Loucy (cell line): ENCODE measurements at regions not wholly inside any gene's neighbourhood (a gene's known extent, or its start where the extent isn't known, plus 50 kb on each side); places are given as distances from the start of the nearest gene placed in this dataset.

Source experiments
- H2AFZ ChIP-seq: fragments of 200-600 bp; sonication (generic); 2 replicates; pipeline ENCODE4 v1.6.0; 2016; ENCODE audit warnings: antibody characterized with exemption, mild to moderate bottlenecking, low read length, moderate library complexity
- H3F3A ChIP-seq: fragments of 200-600 bp; 2 replicates; pipeline ENCODE4 v1.6.0; 2016; ENCODE audit warnings: antibody characterized with exemption, low read depth, mild to moderate bottlenecking
- H3K27me3 ChIP-seq: fragments of 200-600 bp; sonication (generic); 2 replicates; pipeline ENCODE4 v1.6.1; 2014; ENCODE audit warnings: low read length, mild to moderate bottlenecking; ENCODE audit not compliant: insufficient read depth, poor library complexity, severe bottlenecking
- H3K36me3 ChIP-seq: fragments of 200-600 bp; sonication (generic); 2 replicates; pipeline ENCODE4 v1.6.1; 2016; ENCODE audit warnings: low read length; ENCODE audit not compliant: insufficient read depth
- H3K4me1 ChIP-seq: fragments of 200-600 bp; sonication (generic); 2 replicates; pipeline ENCODE4 v1.5.1; 2014; ENCODE audit warnings: low read length, mild to moderate bottlenecking; ENCODE audit not compliant: insufficient read depth, poor library complexity, severe bottlenecking
- H3K4me2 ChIP-seq: fragments of 200-600 bp; sonication (generic); 2 replicates; pipeline ENCODE4 v1.6.0; 2014; ENCODE audit warnings: antibody characterized with exemption, low read length, low read depth, mild to moderate bottlenecking; ENCODE audit not compliant: poor library complexity, severe bottlenecking
- H3K4me3 ChIP-seq: fragments of 200-600 bp; sonication (generic); 2 replicates; pipeline ENCODE4 v1.5.1; 2014; ENCODE audit warnings: low read length, mild to moderate bottlenecking, mixed read lengths; ENCODE audit not compliant: poor library complexity, severe bottlenecking
- H3K79me2 ChIP-seq: fragments of 200-600 bp; sonication (generic); 2 replicates; pipeline ENCODE4 v1.6.1; 2014; ENCODE audit warnings: low read length; ENCODE audit not compliant: insufficient read depth
- H3K9ac ChIP-seq: fragments of 200-600 bp; sonication (generic); 2 replicates; pipeline ENCODE4 v1.6.0; 2014; ENCODE audit warnings: mild to moderate bottlenecking, low read depth, low read length, moderate library complexity; ENCODE audit not compliant: poor library complexity, severe bottlenecking
- H3K9me2 ChIP-seq: fragments of 200-600 bp; sonication (generic); replicated peaks from 2 replicates; pipeline ENCODE4 v1.6.1; 2016; ENCODE audit warnings: low read depth, low read length, mixed read lengths
- H3K9me3 ChIP-seq: fragments of 200-600 bp; sonication (generic); 2 replicates; pipeline ENCODE4 v1.6.1; 2014; ENCODE audit warnings: mild to moderate bottlenecking, antibody characterized with exemption, low read length, low read depth; ENCODE audit not compliant: insufficient read depth
- H4K20me1 ChIP-seq: fragments of 200-600 bp; sonication (generic); 2 replicates; pipeline ENCODE4 v1.6.0; 2014; ENCODE audit warnings: antibody characterized with exemption, low read length, mild to moderate bottlenecking; ENCODE audit not compliant: insufficient read depth, poor library complexity, severe bottlenecking
- EZH2phosphoT487 ChIP-seq: fragments of 200-600 bp; IDR thresholded peaks from 2 replicates; pipeline ENCODE4 v1.6.1; 2018; ENCODE audit warnings: antibody characterized with exemption, mild to moderate bottlenecking, moderate library complexity, borderline replicate concordance
- TF ChIP-seq, protein P1 (sequence below): fragments of 200-600 bp; sonication (generic); conservative IDR thresholded peaks from 2 replicates; pipeline ENCODE4 v1.5.1; 2014; ENCODE audit warnings: mild to moderate bottlenecking, antibody characterized with exemption, low read length

DNA sequence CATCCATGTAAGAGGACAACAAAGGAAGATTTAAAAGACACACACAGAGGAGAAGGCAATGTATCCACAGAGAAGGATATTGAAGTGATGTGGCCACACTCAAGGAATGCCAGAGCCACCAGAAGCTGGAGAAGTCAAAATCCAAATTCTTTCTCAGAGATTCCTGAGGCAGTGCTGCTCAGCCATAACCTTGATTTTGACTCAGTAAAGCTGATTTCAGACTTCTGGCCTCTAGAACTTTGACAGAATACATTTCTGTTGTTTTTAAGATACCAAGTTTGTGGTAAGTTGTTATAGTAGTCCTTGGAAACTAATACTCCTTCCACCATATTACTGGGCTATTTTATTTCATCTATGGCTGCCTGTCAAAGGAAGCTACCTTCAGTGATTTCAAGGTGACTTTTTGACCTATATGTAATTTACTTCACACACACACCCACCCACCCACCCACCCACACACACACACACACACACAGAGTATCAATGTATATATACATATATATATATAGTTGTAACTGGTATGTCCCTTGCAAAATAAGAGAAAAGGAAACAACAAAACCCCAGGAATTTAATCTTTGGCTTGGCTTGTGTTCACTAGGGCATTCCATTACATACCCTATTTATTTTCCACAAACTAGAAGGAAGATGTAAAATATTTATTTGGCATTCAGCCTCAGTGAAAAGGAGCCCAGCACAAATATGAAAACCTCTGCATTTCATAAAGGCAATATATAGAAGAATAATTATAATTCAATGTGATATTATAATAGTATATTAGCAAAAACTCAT is 142.1 kb upstream of the PTGFR start:
- H2AFZ ChIP-seq = no peak overlapping the region
- H3K27me3 ChIP-seq = no peaks in the 10 kb centered on the region
- no peak overlapping the region for H3K4me2 ChIP-seq
- H3K79me2 ChIP-seq = no peaks in the 10 kb centered on the region
- no peak overlapping the region for H3K9ac ChIP-seq
- H3K9me3 ChIP-seq = no peaks in the 10 kb centered on the region
- TF ChIP-seq, protein P1, sequence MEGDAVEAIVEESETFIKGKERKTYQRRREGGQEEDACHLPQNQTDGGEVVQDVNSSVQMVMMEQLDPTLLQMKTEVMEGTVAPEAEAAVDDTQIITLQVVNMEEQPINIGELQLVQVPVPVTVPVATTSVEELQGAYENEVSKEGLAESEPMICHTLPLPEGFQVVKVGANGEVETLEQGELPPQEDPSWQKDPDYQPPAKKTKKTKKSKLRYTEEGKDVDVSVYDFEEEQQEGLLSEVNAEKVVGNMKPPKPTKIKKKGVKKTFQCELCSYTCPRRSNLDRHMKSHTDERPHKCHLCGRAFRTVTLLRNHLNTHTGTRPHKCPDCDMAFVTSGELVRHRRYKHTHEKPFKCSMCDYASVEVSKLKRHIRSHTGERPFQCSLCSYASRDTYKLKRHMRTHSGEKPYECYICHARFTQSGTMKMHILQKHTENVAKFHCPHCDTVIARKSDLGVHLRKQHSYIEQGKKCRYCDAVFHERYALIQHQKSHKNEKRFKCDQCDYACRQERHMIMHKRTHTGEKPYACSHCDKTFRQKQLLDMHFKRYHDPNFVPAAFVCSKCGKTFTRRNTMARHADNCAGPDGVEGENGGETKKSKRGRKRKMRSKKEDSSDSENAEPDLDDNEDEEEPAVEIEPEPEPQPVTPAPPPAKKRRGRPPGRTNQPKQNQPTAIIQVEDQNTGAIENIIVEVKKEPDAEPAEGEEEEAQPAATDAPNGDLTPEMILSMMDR = no peak
- TF ChIP-seq EZH2phosphoT487 = no peak
- no peaks in the 10 kb centered on the region for H3K9me2 ChIP-seq
- H4K20me1 ChIP-seq = no peaks in the 10 kb centered on the region
- no peaks in the 10 kb centered on the region for H3K4me1 ChIP-seq
- no peaks in the 10 kb centered on the region for H3K36me3 ChIP-seq
- H3K4me3 ChIP-seq = no peak overlapping the region
- no peaks in the 10 kb centered on the region for H3F3A ChIP-seq

DNA sequence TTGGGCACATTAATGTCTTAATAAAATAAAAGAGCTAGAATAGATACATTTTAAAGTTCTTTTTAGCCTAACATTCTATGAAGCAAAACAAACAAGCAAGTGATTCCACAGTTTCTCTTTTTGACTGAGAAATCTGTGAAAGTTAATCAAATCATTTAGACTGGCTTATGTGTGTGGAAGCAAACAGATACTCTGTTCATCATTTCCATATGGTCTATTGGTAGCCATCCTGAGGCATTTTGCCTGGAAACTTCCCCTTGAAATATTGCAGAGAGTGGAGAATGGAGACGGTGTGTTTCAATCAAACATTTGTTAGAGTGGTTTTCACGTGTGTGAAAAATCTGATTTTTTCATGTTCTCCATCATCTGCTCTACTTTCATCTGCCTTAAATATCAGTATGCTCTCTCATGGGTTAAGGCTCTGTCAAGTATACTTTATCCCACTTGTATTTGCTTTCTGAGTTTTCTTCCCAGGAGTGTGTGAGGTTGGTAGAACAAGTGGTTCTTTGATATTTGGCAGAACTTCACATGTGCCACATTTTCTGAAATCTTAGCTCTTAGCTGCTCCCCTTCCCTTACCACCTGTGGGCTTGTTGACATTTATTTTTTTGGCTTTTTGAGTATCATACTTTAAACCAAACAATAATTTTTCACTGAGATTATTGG is 139.1 kb upstream of the PTGFR start:
- no peaks in the 10 kb centered on the region for H3K9me3 ChIP-seq
- no peak overlapping the region for H3K9ac ChIP-seq
- H3K4me3 ChIP-seq = no peak overlapping the region
- no peaks in the 10 kb centered on the region for H3F3A ChIP-seq
- H3K27me3 ChIP-seq = no peaks in the 10 kb centered on the region
- H4K20me1 ChIP-seq = no peaks in the 10 kb centered on the region
- H2AFZ ChIP-seq = no peak overlapping the region
- no peak overlapping the region for H3K4me2 ChIP-seq
- no peaks in the 10 kb centered on the region for H3K79me2 ChIP-seq
- no peaks in the 10 kb centered on the region for H3K4me1 ChIP-seq
- H3K36me3 ChIP-seq = no peaks in the 10 kb centered on the region
- no peaks in the 10 kb centered on the region for H3K9me2 ChIP-seq
- TF ChIP-seq, protein P1 = no peak
- TF ChIP-seq EZH2phosphoT487 = no peak

GRCh38 chr1:78355656-78356055 is 135.1 kb upstream of the PTGFR start:
- no peak overlapping the region for H2AFZ ChIP-seq
- no peak overlapping the region for H3K4me2 ChIP-seq
- no peaks in the 10 kb centered on the region for H3K9me3 ChIP-seq
- no peaks in the 10 kb centered on the region for H3K27me3 ChIP-seq
- no peaks in the 10 kb centered on the region for H3K79me2 ChIP-seq
- no peaks in the 10 kb centered on the region for H3K4me1 ChIP-seq
- TF ChIP-seq EZH2phosphoT487 = no peak
- TF ChIP-seq, protein P1 = no peak
- no peaks in the 10 kb centered on the region for H3K9me2 ChIP-seq
- no peaks in the 10 kb centered on the region for H3K36me3 ChIP-seq
- H3K9ac ChIP-seq = no peak overlapping the region
- no peaks in the 10 kb centered on the region for H4K20me1 ChIP-seq
- no peak overlapping the region for H3K4me3 ChIP-seq
- H3F3A ChIP-seq = no peaks in the 10 kb centered on the region
